ENCODE measurements at regions not wholly inside any gene's neighbourhood (a gene's known extent, or its start where the extent isn't known, plus 50 kb on each side); places are given as distances from the start of the nearest gene placed in this dataset.

DNA sequence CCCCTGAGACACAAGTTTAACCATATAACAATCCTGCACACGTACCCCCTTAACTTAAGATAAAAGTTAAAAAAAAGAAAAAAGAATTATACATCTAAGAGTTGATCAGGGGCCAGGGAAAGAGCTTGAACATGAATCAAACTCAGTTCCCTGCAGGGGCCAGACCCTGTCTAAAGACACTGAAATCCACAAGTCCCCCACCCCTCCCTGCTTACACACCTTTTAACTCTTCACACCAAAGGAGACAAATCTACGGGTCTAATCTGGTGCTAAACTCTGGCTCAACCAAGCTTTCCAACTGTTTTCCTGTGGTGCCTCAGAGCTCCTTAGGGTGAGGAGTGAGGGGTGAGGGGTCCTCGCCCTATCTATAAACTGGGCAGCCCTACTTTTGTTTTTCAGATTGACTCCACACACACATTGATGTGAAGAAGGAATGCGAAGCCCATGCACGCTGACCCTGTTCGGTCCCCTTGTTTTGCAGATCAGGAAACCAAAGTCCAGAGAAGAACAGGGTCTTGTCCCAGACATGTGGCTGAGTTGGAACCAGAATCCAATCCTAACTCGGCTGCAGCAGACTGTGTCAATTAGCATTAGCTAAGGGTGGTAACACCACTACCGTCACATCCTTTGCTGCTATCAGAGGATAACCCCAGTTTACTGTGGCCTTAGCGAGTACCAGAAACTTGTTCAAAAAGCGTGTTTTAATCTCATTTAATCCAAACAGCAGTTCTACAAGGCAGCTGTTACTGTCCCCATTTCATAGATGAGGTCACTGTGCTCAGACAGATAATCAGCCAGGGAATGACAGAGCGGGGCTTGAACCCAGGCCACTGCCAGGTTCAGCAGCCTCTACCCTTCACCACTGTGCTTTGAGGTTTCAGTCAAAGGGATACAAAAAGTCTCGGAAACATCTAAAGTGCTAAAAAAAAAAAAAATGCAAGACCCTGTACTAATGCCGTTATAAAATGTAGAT, 145.2 kb upstream of the SYT13 start:
- H3K4me1 ChIP-seq (ENCODE audit: low read length): no peaks in the 10 kb centered on the region
- H3K9me3 ChIP-seq (ENCODE audit: insufficient read depth, low read length): no peaks in the 10 kb centered on the region
- H3K9ac ChIP-seq (ENCODE audit: low read length): no peak overlapping the region
- no peak for TF ChIP-seq EZH2phosphoT487 (IDR thresholded peaks at IDR 0.05; ENCODE audit: low read depth)
- TF ChIP-seq, protein P1, sequence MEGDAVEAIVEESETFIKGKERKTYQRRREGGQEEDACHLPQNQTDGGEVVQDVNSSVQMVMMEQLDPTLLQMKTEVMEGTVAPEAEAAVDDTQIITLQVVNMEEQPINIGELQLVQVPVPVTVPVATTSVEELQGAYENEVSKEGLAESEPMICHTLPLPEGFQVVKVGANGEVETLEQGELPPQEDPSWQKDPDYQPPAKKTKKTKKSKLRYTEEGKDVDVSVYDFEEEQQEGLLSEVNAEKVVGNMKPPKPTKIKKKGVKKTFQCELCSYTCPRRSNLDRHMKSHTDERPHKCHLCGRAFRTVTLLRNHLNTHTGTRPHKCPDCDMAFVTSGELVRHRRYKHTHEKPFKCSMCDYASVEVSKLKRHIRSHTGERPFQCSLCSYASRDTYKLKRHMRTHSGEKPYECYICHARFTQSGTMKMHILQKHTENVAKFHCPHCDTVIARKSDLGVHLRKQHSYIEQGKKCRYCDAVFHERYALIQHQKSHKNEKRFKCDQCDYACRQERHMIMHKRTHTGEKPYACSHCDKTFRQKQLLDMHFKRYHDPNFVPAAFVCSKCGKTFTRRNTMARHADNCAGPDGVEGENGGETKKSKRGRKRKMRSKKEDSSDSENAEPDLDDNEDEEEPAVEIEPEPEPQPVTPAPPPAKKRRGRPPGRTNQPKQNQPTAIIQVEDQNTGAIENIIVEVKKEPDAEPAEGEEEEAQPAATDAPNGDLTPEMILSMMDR (IDR thresholded peaks at IDR 0.05; ENCODE audit: low read depth, low read length): no peak
- H3K27ac ChIP-seq (ENCODE audit: low read length): no peak overlapping the region
- H3K27me3 ChIP-seq (ENCODE audit: low read depth, low read length): peaks cover 73% of the 10 kb centered on the region
- no peak overlapping the region for H2AFZ ChIP-seq (ENCODE audit: low read depth, low read length)
- no peak overlapping the region for H3K4me2 ChIP-seq (ENCODE audit: low read length)
- H3K79me2 ChIP-seq (ENCODE audit: low read length): no peaks in the 10 kb centered on the region
- no peaks in the 10 kb centered on the region for H3K36me3 ChIP-seq (replicated peaks; ENCODE audit: low read depth, low read length)
- no peak overlapping the region for H3K4me3 ChIP-seq (ENCODE audit: low read length)
- H4K20me1 ChIP-seq (ENCODE audit: insufficient read depth, low read length): no peaks in the 10 kb centered on the region

- Histone ChIP-seq H3K9me3 (ENCODE audit: insufficient read depth, low read length) (no peaks in the 10 kb centered on the region), H3K27me3 (ENCODE audit: low read depth, low read length) (peaks cover 65% of the 10 kb centered on the region)
- TF ChIP-seq, protein P1 (IDR thresholded peaks at IDR 0.05; ENCODE audit: low read depth, low read length): no peak
- no peak for TF ChIP-seq EZH2phosphoT487 (IDR thresholded peaks at IDR 0.05; ENCODE audit: low read depth)
These were observed 144.2 kb upstream of the SYT13 start for GRCh38 chr11:45430361-45430760.

GRCh38 chr11:45429719-45430118, 143.6 kb upstream of the SYT13 start:
- Histone ChIP-seq H3K36me3 (replicated peaks; ENCODE audit: low read depth, low read length) (no peaks in the 10 kb centered on the region), H3K9me3 (ENCODE audit: insufficient read depth, low read length) (no peaks in the 10 kb centered on the region), H3K9ac (ENCODE audit: low read length) (no peak overlapping the region), H2AFZ (ENCODE audit: low read depth, low read length) (no peak overlapping the region), H3K4me3 (ENCODE audit: low read length) (no peak overlapping the region), H3K27me3 (ENCODE audit: low read depth, low read length) (peaks cover 59% of the 10 kb centered on the region), H3K27ac (ENCODE audit: low read length) (no peak overlapping the region), H3K4me1 (ENCODE audit: low read length) (no peaks in the 10 kb centered on the region), H4K20me1 (ENCODE audit: insufficient read depth, low read length) (no peaks in the 10 kb centered on the region), H3K4me2 (ENCODE audit: low read length) (no peak overlapping the region), H3K79me2 (ENCODE audit: low read length) (no peaks in the 10 kb centered on the region)
- no peak for TF ChIP-seq EZH2phosphoT487 (IDR thresholded peaks at IDR 0.05; ENCODE audit: low read depth)
- TF ChIP-seq, protein P1 (IDR thresholded peaks at IDR 0.05; ENCODE audit: low read depth, low read length): no peak

More at GRCh38 chr11:45430361-45430760, 144.2 kb upstream of the SYT13 start:
- no peak overlapping the region for H3K4me3 ChIP-seq (ENCODE audit: low read length)
- H3K79me2 ChIP-seq (ENCODE audit: low read length): no peaks in the 10 kb centered on the region
- no peak overlapping the region for H3K27ac ChIP-seq (ENCODE audit: low read length)
- H3K36me3 ChIP-seq (replicated peaks; ENCODE audit: low read depth, low read length): no peaks in the 10 kb centered on the region
- H2AFZ ChIP-seq (ENCODE audit: low read depth, low read length): no peak overlapping the region
- no peaks in the 10 kb centered on the region for H3K4me1 ChIP-seq (ENCODE audit: low read length)
- no peaks in the 10 kb centered on the region for H4K20me1 ChIP-seq (ENCODE audit: insufficient read depth, low read length)
- H3K9ac ChIP-seq (ENCODE audit: low read length): no peak overlapping the region
- no peak overlapping the region for H3K4me2 ChIP-seq (ENCODE audit: low read length)

DNA sequence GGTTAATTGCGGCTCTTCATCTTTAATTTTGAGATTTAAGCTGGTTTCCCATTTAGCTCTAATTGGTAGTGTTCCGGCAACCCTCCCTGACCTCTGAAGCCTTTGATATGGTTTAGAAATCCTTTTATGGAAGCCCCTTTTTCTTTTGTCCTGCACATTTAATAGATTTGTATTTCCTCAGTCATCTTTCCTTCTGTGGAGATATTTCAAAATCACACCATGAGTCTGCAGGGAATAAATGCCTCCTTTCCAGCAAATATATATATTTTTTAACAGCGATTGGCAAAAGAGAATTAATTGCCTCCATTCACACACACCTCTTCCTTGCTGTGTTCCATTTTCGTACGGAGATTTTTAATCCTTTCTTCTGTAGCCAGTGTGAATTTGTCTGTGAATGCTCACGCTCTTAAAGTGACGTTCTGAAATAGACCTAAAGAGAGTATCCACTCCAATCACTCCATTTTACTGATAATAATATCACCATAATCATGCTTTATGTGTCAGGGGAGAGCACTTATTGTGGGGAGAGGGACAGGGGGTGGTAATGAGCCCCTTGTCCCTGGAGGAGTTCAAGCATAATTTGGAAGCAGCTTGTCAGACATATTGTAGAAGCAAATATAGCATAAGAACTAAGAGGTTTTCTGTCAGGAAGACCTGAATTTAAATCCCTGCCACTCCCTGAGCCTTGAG, 142.5 kb upstream of the SYT13 start:
- Histone ChIP-seq H3K9ac (ENCODE audit: low read length) (no peak overlapping the region), H3K79me2 (ENCODE audit: low read length) (no peaks in the 10 kb centered on the region), H3K9me3 (ENCODE audit: insufficient read depth, low read length) (no peaks in the 10 kb centered on the region), H3K4me3 (ENCODE audit: low read length) (no peak overlapping the region), H3K4me2 (ENCODE audit: low read length) (no peak overlapping the region), H3K4me1 (ENCODE audit: low read length) (no peaks in the 10 kb centered on the region), H3K27ac (ENCODE audit: low read length) (no peak overlapping the region), H3K27me3 (ENCODE audit: low read depth, low read length) (peaks cover 54% of the 10 kb centered on the region), H2AFZ (ENCODE audit: low read depth, low read length) (no peak overlapping the region), H4K20me1 (ENCODE audit: insufficient read depth, low read length) (no peaks in the 10 kb centered on the region), H3K36me3 (replicated peaks; ENCODE audit: low read depth, low read length) (no peaks in the 10 kb centered on the region)
- TF ChIP-seq, protein P1 (IDR thresholded peaks at IDR 0.05; ENCODE audit: low read depth, low read length): no peak
- TF ChIP-seq EZH2phosphoT487 (IDR thresholded peaks at IDR 0.05; ENCODE audit: low read depth): no peak

Measured in OCI-LY3 (cell line).